ENCODE measurements at regions not wholly inside any gene's neighbourhood (a gene's known extent, or its start where the extent isn't known, plus 50 kb on each side); places are given as distances from the start of the nearest gene placed in this dataset.

- TF ChIP-seq POLR2AphosphoS5 (IDR thresholded peaks at IDR 0.05; ENCODE audit: insufficient read depth in 1 of 2, low read depth in 1 of 2) (no peak), POLR2A (IDR thresholded peaks at IDR 0.05) (no peak), CTCF (IDR thresholded peaks at IDR 0.05) (no peak)
Measured at GRCh38 chr20:39700528-39700927, 738.4 kb downstream of the DHX35 start.
